B cell (primary cell): ENCODE measurements at regions not wholly inside any gene's neighbourhood (a gene's known extent, or its start where the extent isn't known, plus 50 kb on each side); places are given as distances from the start of the nearest gene placed in this dataset.

Experiments
- ATAC-seq: fragments of 200-7000 bp; cut with Tn5 transposase; one replicate; pipeline ENCODE4 v1.10.0; 2021; ENCODE audit warnings: low read depth, mild to moderate bottlenecking, moderate number of reproducible peaks, moderate library complexity
- CTCF ChIA-PET: fragments of 350-600 bp; sonication (Branson Sonifier 250); formaldehyde crosslinking; loops from one replicate; lab custom pipeline; 2021; ENCODE audit warnings: antibody characterized with exemption, inconsistent platforms; lab: Charles Lee
- POLR2A ChIA-PET: fragments of 350-600 bp; sonication (Branson Sonifier 250); formaldehyde crosslinking; loops from one replicate; lab custom pipeline; 2021; ENCODE audit warnings: antibody characterized with exemption; lab: Charles Lee
- DNase-seq: peaks from one replicate; pipeline ENCODE4 v3.0.0; 2013
- H2AFZ ChIP-seq: 2 replicates; pipeline ENCODE4 v1.6.1; 2012; ENCODE audit warnings: mild to moderate bottlenecking, low read depth, low read length; ENCODE audit not compliant: insufficient read depth, poor library complexity, severe bottlenecking
- H3K27ac ChIP-seq, 2 donors: 1 replicate in 1 of 2; 2 replicates in 1 of 2; pipeline ENCODE4 v1.5.1; 2012 to 2013; ENCODE audit warnings: low read length in 2 of 2, mild to moderate bottlenecking in 2 of 2, moderate library complexity in 1 of 2
- H3K27me3 ChIP-seq, 4 experiments: fragments of 200-600 bp in 1 of 4; sonication (generic) in 1 of 4; replicated peaks in 1 of 4; 1 replicate in 2 of 4; 2 replicates in 2 of 4; pipeline versions ENCODE4 v1.6.1 to v1.7.0; 2013 to 2016; ENCODE audit warnings: low read length in 3 of 4, mild to moderate bottlenecking in 2 of 4, mixed read lengths in 1 of 4, moderate library complexity in 1 of 4; ENCODE audit not compliant: insufficient read depth in 4 of 4, control insufficient read depth in 3 of 4; ENCODE audit errors: control extremely low read depth in 1 of 4
- H3K36me3 ChIP-seq, 2 experiments: replicated peaks in 1 of 2; 1 replicate in 1 of 2; 2 replicates in 1 of 2; pipeline versions ENCODE4 v1.6.1 to v1.7.1; 2013; ENCODE audit warnings: low read length in 1 of 2; ENCODE audit not compliant: insufficient read depth in 2 of 2, control insufficient read depth in 1 of 2; ENCODE audit errors: control extremely low read depth in 1 of 2, extremely low read depth in 1 of 2
- H3K4me1 ChIP-seq, 2 donors: fragments of 200-600 bp in 1 of 2; sonication (generic) in 1 of 2; 1 replicate in 1 of 2; 2 replicates in 1 of 2; pipeline versions ENCODE4 v1.5.1 to v1.6.1; 2013 to 2017; ENCODE audit warnings: low read length in 2 of 2; ENCODE audit not compliant: control insufficient read depth in 2 of 2, insufficient read depth in 2 of 2
- H3K4me2 ChIP-seq: replicated peaks from 2 replicates; pipeline ENCODE3; 2012; ENCODE audit warnings: mild to moderate bottlenecking, low read depth, low read length; ENCODE audit not compliant: poor library complexity, severe bottlenecking
- H3K4me3 ChIP-seq, 5 experiments: fragments of 200-600 bp in 1 of 5; sonication (generic) in 1 of 5; 1 replicate in 3 of 5; 2 replicates in 2 of 5; pipeline versions ENCODE4 v1.5.1 to v1.7.0; 2011 to 2016; ENCODE audit warnings: low read length in 4 of 5, mild to moderate bottlenecking in 4 of 5, low read depth in 2 of 5, control low read depth in 1 of 5, moderate library complexity in 1 of 5; ENCODE audit not compliant: insufficient read depth in 1 of 5; ENCODE audit errors: control extremely low read depth in 1 of 5, extremely low read depth in 1 of 5
- H3K79me2 ChIP-seq: fragments of 200-600 bp; sonication (generic); one replicate; pipeline ENCODE4 v1.6.0; 2016; ENCODE audit warnings: low read length; ENCODE audit not compliant: control insufficient read depth, insufficient read depth
- H3K9ac ChIP-seq: fragments of 200-600 bp; sonication (generic); 2 replicates; pipeline ENCODE4 v1.6.1; 2017; ENCODE audit warnings: mild to moderate bottlenecking, low read length, moderate library complexity
- H3K9me3 ChIP-seq, 3 donors: one replicate each; pipeline versions ENCODE4 v1.6.1 to v1.7.1; 2013; ENCODE audit warnings: low read length in 2 of 3; ENCODE audit not compliant: control insufficient read depth in 2 of 3, insufficient read depth in 1 of 3; ENCODE audit errors: control extremely low read depth in 1 of 3
- H4K20me1 ChIP-seq: 2 replicates; pipeline ENCODE4 v1.6.0; 2012; ENCODE audit warnings: mild to moderate bottlenecking, low read length; ENCODE audit not compliant: insufficient read depth, control insufficient read depth, poor library complexity, severe bottlenecking
- H3K27ac Mint-ChIP-seq: one replicate; pipeline ENCODE4 v1.8.0; 2021; ENCODE audit warnings: mixed read lengths
- H3K27me3 Mint-ChIP-seq: one replicate; pipeline ENCODE4 v1.8.0; 2021; ENCODE audit warnings: mixed read lengths
- H3K4me1 Mint-ChIP-seq: one replicate; pipeline ENCODE4 v1.8.0; 2021; ENCODE audit warnings: mixed read lengths
- H3K4me3 Mint-ChIP-seq: one replicate; pipeline ENCODE4 v1.8.0; 2021; ENCODE audit warnings: mixed read lengths
- H3K9me3 Mint-ChIP-seq: one replicate; pipeline ENCODE4 v1.8.0; 2022; ENCODE audit warnings: mixed read lengths; ENCODE audit not compliant: insufficient read depth
- CTCF ChIP-seq: fragments of 200-600 bp; IDR thresholded peaks from one replicate; pipeline ENCODE4 v1.8.0; 2022; ENCODE audit warnings: antibody characterized with exemption, mild to moderate bottlenecking
- EZH2 ChIP-seq: IDR thresholded peaks from 2 replicates; pipeline ENCODE4 v1.6.1; 2012; ENCODE audit warnings: borderline replicate concordance, low read depth, mild to moderate bottlenecking, moderate library complexity, low read length; ENCODE audit not compliant: insufficient read depth, poor library complexity, severe bottlenecking
- WGBS: methylation state at CpG from one replicate; pipeline ENCODE4 v1.1.5; 2013; ENCODE audit warnings: missing lambda C conversion rate; ENCODE audit not compliant: insufficient coverage; 5-methylcytosine and 5-hydroxymethylcytosine counted together
- intact Hi-C: fragments of 100-400 bp; cut with micrococcal nuclease; formaldehyde crosslinking; loops from one replicate; pipeline ENCODE4 v1.10.0; 2022

GRCh38 chr5:159833846-159834245 lies 82.4 kb upstream of the ADRA1B start:
- peaks cover 0 to 6% of the 10 kb centered on the region in 2 donors for H3K4me1 ChIP-seq
- no peak overlapping the region for H3K27ac Mint-ChIP-seq
- DNase-seq (peak; percentile 7), ATAC-seq (no peak)
- TF ChIP-seq CTCF (no peak), EZH2 (no peak)
- H3K9me3 Mint-ChIP-seq, result no peaks in the 10 kb centered on the region
- H3K4me2 ChIP-seq, result no peak overlapping the region
- H4K20me1 ChIP-seq, result no peaks in the 10 kb centered on the region
- intact Hi-C loops, result no loop called here
- peaks cover 9% of the 10 kb centered on the region for H3K4me1 Mint-ChIP-seq
- H3K36me3 ChIP-seq, result no peaks in the 10 kb centered on the region
- no peak overlapping the region for H3K4me3 Mint-ChIP-seq
- H3K9ac ChIP-seq, result no peak overlapping the region
- peaks cover 6% of the 10 kb centered on the region for H3K27me3 Mint-ChIP-seq
- no peaks in the 10 kb centered on the region for H3K9me3 ChIP-seq
- ChIA-PET CTCF (no interaction called here), POLR2A (no interaction called here)
- H3K27me3 ChIP-seq, result peaks cover 0 to 4% (median 3%) of the 10 kb centered on the region in 4 experiments
- no peak overlapping the region for H3K4me3 ChIP-seq
- H2AFZ ChIP-seq, result no peak overlapping the region
- no peak overlapping the region for H3K27ac ChIP-seq
- no peaks in the 10 kb centered on the region for H3K79me2 ChIP-seq
- 38% methylated on average over 5 of the region's 6 CpGs for WGBS

GRCh38 chr5:159835548-159835947 lies 80.7 kb upstream of the ADRA1B start:
- CTCF ChIA-PET, result no interaction called here
- Histone ChIP-seq H3K9me3 (no peaks in the 10 kb centered on the region), H3K4me2 (no peak overlapping the region), H3K4me1 (peaks cover 0 to 6% of the 10 kb centered on the region in 2 donors), H3K27me3 (peaks cover 0 to 3% (median 1%) of the 10 kb centered on the region in 4 experiments), H3K9ac (no peak overlapping the region), H4K20me1 (no peaks in the 10 kb centered on the region), H3K27ac (no peak overlapping the region), H3K36me3 (no peaks in the 10 kb centered on the region), H3K79me2 (no peaks in the 10 kb centered on the region), H2AFZ (no peak overlapping the region), H3K4me3 (no peak overlapping the region)
- H3K27ac Mint-ChIP-seq, result no peak overlapping the region
- no peaks in the 10 kb centered on the region for H3K9me3 Mint-ChIP-seq
- POLR2A ChIA-PET, result no interaction called here
- peaks cover 9% of the 10 kb centered on the region for H3K4me1 Mint-ChIP-seq
- intact Hi-C loops, result no loop called here
- H3K27me3 Mint-ChIP-seq, result peaks cover 15% of the 10 kb centered on the region
- no peak overlapping the region for H3K4me3 Mint-ChIP-seq
- ATAC-seq, result no peak
- no peak for DNase-seq
- no peak for TF ChIP-seq EZH2
- TF ChIP-seq CTCF, result no peak
